ENCODE measurements at regions not wholly inside any gene's neighbourhood (a gene's known extent, or its start where the extent isn't known, plus 50 kb on each side); places are given as distances from the start of the nearest gene placed in this dataset.

DNA sequence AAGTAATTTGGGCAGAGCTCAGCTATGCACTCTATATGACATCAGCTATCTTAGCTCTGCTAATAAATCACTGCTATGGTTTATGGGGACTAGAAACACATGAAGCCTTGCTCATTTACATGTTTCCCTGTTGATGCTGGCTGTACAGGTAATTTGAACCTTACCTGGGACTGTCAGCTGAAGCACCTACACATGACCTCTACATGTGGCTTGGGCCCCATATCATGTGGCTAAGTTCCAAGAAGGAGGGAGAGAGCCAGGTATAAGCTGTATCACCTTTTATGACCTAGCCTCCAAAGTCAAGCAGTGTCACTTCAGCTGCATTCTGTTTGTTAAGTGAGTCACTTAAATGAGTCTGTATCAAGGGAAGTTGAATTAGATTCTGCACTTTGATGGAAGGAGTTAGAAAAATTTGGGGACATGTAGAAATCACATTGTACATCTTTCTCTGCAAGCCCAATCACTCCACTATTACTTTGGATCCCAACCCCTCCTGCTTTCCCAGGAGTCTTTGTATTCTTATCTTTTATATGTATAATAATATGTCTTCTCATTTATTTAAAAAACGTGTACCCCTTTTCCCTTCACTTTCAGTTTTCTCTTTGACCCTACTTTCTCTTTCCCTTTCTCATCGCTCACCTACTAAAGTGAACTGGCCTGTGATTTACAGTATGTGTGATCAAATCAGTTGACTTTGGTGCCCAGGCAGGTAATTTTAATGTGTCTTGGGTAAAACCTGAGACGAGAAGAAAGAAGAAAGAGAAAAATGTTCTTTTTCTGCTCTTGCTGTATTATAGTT is 53.4 kb upstream of the PRKACB start:
- in situ Hi-C loops (cut with HindIII; ENCODE audit: low sequenced_read_pairs) = no loop called here

DNA sequence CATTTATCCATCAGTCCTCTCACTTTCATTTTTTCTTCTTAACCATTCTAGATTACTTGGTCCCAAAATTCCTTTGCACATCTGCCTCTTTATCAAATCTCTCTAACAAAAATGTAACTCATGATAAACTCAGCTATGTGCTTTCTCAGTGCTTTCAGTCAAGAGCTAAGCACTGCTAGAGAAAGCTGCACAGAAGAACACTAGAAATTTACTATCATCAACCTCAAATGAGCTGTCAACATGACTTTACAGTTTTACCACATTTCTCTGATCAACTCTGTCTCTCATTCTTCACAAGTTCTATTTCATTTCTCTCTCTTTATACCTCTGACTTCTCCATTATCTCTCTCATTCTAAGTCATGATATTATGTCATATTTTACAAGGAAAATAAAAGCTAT is 54.2 kb upstream of the PRKACB start:
- in situ Hi-C loops (cut with HindIII; ENCODE audit: low sequenced_read_pairs) = no loop called here

- in situ Hi-C loops (cut with HindIII; ENCODE audit: low sequenced_read_pairs) = no loop called here
These were observed 54.6 kb upstream of the PRKACB start for GRCh38 chr1:84089465-84089864.

DNA sequence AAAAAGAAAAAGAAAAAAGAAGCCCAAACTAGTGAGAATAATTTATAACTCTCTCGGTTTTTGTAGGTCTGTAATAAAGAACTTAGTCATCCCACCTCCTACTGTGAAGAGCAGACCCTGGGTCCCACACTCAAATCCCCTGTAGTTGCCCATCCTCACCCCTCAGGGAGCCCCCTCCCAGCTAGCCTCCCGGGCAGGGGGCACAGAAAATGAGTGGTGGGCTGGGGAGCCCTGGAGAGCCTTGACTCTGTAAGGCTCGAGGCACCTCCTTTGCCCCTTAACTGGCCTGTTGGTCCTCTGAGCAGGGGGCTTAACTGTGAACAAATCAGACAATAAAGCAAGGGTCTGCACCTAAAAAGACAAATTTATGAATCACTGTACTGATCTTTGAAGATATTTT is 57.5 kb upstream of the PRKACB start:
- in situ Hi-C loops (cut with HindIII; ENCODE audit: low sequenced_read_pairs) = no loop called here

- in situ Hi-C loops (cut with HindIII; ENCODE audit: low sequenced_read_pairs) = no loop called here
These were observed 57.9 kb upstream of the PRKACB start for GRCh38 chr1:84086189-84086588.

GRCh38 chr1:84083307-84083706 is 60.8 kb upstream of the PRKACB start:
- in situ Hi-C loops (cut with HindIII; ENCODE audit: low sequenced_read_pairs) = no loop called here

DNA sequence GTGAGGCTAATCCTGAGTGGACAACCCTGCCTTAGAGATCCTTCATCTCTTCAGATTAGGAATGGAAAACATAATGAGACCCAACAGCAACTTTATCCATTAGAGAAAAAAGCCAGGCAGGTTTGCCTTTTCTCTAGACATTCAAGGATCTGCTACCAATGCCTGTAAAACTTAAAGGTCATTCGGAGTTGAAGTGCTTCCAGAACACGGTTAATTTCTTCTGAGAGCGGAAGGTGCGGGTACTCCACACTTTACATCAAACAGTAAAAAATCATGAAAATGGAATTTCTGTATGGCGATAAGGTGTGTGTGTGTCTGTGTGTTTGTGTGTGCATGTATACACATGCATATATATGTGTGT is 65.2 kb upstream of the PRKACB start:
- in situ Hi-C loops (cut with HindIII; ENCODE audit: low sequenced_read_pairs) = no loop called here

DNA sequence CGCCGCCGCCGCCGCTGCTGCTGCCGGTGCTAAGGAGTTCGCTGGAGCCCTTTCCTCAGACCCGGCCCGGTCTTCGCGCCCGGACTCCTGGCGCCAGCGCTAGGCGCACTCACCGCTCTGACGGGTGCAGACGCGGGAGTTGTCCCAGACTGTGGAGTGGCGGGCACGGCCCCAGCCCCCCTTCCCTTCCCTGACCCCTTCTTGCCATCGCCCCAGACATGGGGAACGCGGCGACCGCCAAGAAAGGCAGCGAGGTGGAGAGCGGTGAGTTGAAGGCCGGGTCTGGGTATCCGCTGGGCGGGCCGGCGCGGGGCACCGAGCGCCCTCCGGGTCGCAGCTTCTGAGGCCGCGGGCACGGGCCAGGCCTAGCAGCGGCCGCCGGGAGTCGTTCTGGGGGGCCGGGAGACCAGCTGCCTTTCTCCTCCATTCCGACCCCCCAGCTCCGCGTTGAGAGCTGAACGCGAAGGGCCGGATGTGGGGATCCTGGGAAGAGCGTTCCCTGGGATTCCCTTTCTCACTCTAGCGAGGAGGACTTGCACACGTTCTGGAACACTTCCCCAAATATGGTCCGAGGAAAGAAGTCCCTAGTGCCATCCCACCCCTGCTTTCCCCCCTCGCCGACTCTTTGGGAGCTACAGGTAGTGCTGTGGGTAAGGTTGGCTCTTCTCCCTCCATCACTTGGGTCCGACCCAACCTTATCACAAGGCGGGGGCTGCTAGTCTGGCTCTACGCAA is 65.8 kb upstream of the PRKACB start:
- in situ Hi-C loops (cut with HindIII; ENCODE audit: low sequenced_read_pairs) = no loop called here

DNA sequence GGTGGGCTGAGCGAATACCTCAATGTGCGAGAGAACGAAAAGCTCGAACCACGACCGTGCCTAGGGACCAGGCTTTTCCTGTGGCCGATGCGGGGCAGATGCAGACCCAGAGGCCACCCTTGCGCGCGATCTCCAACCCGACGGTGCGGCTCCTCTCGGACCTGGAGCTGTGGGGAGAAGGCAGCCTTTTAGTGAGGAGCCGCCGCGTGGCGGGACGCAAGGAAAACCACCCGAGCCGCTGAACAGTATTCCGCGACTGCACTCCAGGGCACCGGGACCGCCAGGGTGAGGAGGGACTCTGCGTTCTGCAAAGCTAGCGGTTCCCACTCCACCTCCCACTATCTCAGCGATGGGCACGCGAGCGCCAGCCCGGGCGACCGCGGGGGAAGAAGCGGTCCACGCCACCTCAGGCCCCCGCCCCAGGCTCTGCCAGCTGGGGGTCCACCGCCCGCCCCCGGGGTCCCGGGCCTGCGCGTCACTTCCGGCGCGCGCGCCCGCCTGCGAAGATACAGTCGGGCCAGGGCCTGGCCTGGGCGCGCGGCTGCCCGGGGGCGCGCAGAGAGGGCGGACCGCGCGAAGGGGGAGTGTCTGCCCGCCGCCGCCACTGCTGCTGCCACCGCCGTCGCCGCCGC is 66.5 kb upstream of the PRKACB start:
- in situ Hi-C loops (cut with HindIII; ENCODE audit: low sequenced_read_pairs) = no loop called here

GRCh38 chr1:84073266-84073665 is 70.8 kb upstream of the PRKACB start:
- in situ Hi-C loops (cut with HindIII; ENCODE audit: low sequenced_read_pairs) = no loop called here

DNA sequence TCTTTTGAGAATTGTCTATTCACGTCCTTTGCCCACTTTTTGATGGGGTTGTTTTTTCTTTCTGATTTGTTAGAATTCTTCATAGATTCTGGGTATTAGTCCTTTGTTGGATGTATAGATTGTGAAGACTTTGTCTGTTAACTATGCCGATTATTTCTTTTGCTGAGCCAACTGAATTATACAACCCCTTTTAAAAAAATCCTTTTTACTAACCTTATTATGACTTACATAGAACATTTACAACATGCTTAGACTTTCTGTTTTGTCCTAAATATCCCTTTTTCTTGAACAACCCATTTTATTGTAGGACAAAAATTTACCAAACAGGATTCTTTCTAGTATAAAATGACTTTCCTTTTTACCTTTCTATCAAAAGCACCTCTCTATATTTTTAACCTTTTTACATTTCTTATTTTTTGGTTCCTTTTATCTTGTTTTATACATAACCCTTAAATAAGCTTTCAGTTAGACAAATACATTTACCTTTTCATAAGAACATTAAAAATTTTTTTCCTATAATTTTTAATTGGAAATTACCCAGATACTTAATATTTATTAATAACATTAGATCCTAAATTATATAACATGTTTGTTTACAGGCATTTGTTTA is 70.4 kb upstream of the TTLL7 start:
- in situ Hi-C loops (cut with HindIII; ENCODE audit: low sequenced_read_pairs) = loop anchor here (5.0 kb wide), 1 partner anchor 157 kb away; no protein-coding TSS in a partner anchor

GRCh38 chr1:84062496-84062895 is 63.6 kb upstream of the TTLL7 start:
- in situ Hi-C loops (cut with HindIII; ENCODE audit: low sequenced_read_pairs) = loop anchor here (5.0 kb wide), 1 partner anchor 60 kb away; no protein-coding TSS in a partner anchor

- in situ Hi-C loops (cut with HindIII; ENCODE audit: low sequenced_read_pairs) = loop anchor here (5.0 kb wide), 1 partner anchor 59 kb away; no protein-coding TSS in a partner anchor
These were observed 62.4 kb upstream of the TTLL7 start for GRCh38 chr1:84061336-84061735.

- in situ Hi-C loops (cut with HindIII; ENCODE audit: low sequenced_read_pairs) = loop anchor here (5.0 kb wide), 1 partner anchor 58 kb away; no protein-coding TSS in a partner anchor
These were observed 61.8 kb upstream of the TTLL7 start for GRCh38 chr1:84060781-84061180.

GRCh38 chr1:84048820-84049219 is 49.9 kb upstream of the TTLL7 start:
- in situ Hi-C loops (cut with HindIII; ENCODE audit: low sequenced_read_pairs) = no loop called here

Measured in endothelial cell of hepatic sinusoid (primary cell).